Fibroblast of the aortic adventitia (primary cell): ENCODE measurements at regions not wholly inside any gene's neighbourhood (a gene's known extent, or its start where the extent isn't known, plus 50 kb on each side); places are given as distances from the start of the nearest gene placed in this dataset.
A peak's percentile ranks its signal among the peaks of the same experiment; 100 is the strongest.

Source experiments
- DNase-seq: peaks from one replicate; pipeline ENCODE4 v3.0.0-alpha.2; 2010; ENCODE audit warnings: low read depth
- H3K4me3 ChIP-seq: 2 replicates; pipeline ENCODE4 v1.5.1; 2011; ENCODE audit warnings: low read depth, mild to moderate bottlenecking, control low read depth, low read length, moderate library complexity
- TF ChIP-seq, protein P1 (sequence below): IDR thresholded peaks from 2 replicates; pipeline ENCODE4 v1.5.1; 2011; ENCODE audit warnings: mild to moderate bottlenecking, low read length, control low read depth, inconsistent platforms; ENCODE audit not compliant: insufficient read depth

DNA sequence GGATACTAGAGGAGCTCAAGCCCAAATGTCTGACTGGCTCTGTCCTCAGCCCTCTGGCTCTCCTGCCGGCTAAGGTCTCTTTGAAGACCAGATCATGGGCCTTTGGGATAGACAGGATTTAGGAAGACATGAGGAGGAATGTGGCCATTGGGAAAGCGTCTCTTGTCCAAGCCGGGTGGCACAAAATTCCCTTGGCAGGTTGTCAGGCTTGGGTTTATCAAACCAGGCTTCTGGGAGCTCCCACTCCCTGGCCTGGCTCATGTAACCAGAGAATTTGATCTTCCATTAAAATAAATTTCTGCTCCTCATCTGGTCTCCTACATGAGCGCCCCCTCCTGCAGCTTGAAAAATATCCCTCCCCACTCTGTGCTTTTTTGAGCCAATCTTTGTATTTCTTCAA lies 71.1 kb downstream of the IRX3 start:
- no peak overlapping the region for H3K4me3 ChIP-seq
- TF ChIP-seq, protein P1, sequence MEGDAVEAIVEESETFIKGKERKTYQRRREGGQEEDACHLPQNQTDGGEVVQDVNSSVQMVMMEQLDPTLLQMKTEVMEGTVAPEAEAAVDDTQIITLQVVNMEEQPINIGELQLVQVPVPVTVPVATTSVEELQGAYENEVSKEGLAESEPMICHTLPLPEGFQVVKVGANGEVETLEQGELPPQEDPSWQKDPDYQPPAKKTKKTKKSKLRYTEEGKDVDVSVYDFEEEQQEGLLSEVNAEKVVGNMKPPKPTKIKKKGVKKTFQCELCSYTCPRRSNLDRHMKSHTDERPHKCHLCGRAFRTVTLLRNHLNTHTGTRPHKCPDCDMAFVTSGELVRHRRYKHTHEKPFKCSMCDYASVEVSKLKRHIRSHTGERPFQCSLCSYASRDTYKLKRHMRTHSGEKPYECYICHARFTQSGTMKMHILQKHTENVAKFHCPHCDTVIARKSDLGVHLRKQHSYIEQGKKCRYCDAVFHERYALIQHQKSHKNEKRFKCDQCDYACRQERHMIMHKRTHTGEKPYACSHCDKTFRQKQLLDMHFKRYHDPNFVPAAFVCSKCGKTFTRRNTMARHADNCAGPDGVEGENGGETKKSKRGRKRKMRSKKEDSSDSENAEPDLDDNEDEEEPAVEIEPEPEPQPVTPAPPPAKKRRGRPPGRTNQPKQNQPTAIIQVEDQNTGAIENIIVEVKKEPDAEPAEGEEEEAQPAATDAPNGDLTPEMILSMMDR = no peak
- no peak for DNase-seq

DNA sequence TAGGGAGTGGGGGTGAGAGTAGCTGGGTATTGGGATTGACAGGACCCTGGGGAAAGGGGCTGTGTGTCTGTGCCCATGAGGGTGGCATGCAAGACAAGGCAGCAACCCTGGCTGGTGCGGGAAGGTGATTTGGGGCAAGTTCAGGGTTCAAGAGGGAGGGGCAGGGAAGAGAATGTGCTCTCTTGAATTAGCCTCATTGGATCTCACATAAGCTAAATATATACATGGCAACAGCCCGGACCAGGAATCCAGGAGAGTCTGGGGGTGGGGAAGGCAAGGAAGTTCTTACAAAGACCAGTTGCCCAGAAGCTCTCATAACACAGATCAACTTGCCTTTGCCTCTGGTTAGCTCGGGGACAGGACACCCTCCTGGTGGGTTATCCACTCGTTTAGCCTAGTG lies 73.3 kb downstream of the IRX3 start:
- TF ChIP-seq, protein P1 = no peak
- DNase-seq = no peak
- no peak overlapping the region for H3K4me3 ChIP-seq

DNA sequence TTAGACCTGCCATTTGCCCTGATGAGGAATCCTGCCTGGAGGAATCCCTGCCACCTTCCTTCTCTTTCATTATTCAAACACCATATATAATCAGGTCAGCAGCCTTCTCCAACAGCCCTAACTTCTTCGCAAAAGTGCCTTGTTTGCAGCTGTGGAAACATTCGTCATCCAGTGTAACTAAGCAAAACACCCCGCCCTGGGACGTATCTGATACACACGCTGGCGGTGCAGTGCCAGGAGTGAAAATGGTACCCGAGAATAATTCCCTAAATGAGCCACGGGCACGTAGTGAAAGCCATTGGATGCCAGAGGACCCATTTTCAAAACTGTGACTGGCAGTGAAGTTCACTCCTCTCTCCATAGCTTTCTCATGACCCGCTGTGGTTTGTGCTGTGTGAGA lies 73.7 kb downstream of the IRX3 start:
- no peak overlapping the region for H3K4me3 ChIP-seq
- DNase-seq = no peak
- TF ChIP-seq, protein P1 = no peak

DNA sequence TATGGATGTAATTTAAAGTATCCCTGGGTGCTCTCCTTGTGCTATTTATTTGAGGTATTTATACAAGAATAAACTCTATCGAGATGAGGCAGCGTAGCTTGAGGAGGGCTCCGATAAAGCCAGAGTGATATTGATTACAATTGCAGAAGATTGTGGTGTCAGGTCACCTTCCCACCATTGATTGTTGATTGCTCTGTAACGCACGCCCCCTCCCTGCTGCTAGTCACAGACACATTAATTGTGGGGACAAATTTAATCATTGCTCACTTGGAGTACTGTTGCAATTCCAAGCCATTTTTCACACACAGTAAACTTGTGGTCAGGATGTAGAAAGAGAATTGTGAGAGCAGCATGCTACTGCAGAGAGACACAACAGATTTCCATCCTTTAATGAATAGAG lies 75.4 kb downstream of the IRX3 start:
- TF ChIP-seq, protein P1 = no peak
- H3K4me3 ChIP-seq = no peak overlapping the region
- DNase-seq = no peak

DNA sequence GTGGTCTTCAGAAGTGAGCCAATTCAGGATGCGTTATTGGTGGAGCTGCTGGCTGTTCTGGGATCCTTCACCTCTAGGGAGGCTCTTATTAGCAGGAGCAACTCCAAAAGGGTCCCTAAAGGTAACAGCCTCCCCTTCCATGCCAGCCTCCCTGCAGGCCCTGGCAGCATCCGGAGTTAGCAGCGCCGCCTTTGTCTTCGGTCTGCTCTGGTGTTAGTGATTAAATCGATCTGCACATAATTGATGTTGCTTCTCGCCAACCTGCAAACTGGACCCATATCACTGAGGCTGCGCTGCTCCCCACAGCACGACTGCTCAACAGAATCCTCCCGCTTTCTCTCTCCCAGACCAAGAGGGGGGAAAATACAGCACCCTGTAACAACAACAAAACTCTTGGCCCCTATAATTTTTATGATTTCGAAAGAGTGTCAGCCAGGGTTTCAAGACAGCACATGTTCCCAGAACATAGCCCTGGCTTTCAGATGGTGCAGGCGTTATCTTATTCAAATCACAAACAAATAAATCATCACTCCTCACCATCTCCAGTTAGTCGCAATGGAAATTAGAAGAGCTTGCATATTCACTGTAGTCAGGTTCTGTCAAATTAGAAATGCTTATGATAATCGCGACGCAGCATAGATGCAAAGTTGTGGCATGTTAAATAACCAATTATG lies 76.0 kb downstream of the IRX3 start:
- TF ChIP-seq, protein P1 = no peak
- no peak for DNase-seq
- H3K4me3 ChIP-seq = no peak overlapping the region

DNA sequence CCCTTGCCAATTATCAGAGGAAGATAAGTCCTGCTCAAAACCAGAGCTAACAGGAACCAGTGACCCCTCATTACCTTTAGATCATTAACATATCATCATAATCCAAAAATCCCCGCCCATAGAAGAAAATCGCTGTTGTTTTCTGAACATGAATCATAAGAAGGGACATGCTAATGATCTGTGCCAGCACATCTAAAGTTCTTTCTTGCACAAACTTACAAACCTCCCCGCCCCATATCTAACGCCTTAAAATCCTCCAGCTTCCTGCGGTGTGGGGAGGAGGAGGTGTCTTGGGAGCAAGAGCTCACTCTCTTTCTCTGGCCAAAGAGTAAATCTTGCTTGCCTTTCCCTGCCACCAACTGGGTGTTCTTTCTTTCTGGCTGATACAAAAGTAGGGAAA lies 78.3 kb downstream of the IRX3 start:
- H3K4me3 ChIP-seq = no peak overlapping the region
- DNase-seq = peak; percentile 39
- TF ChIP-seq, protein P1 = no peak

DNA sequence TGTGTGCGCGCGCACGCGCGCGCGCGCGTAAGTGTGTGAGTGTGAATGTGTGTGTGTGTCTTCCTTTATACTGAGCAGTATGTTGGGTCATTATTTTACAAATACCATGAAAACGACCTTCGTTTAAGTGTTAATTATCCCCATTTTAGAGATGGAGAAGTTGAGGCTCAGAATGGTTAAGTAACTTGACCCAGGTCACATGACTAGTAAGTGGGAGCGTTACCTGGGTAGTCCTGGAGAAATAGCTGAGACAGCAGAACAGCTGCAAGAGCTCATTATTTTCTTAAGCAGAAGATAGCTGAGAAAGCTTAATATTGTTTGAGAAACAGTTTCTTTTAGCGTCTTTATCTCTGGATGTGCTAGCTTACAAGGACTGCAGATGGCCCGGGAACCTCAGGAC lies 78.8 kb downstream of the IRX3 start:
- TF ChIP-seq, protein P1 = no peak
- H3K4me3 ChIP-seq = no peak overlapping the region
- DNase-seq = no peak
